Activated T-cell treated with anti-CD3 and anti-CD28 coated beads, Interleukin-2, amount 50 U/mL, for 4 hours (primary cell): ENCODE measurements at regions not wholly inside any gene's neighbourhood (a gene's known extent, or its start where the extent isn't known, plus 50 kb on each side); places are given as distances from the start of the nearest gene placed in this dataset.
"Not testable (repeated sequence)": the region's sequence is repeated elsewhere in the genome, so short reads cannot be mapped to it uniquely, and the experiment has no call there.

Experiments used
- ATAC-seq, 2 donors: fragments of 200-7000 bp; cut with Tn5 transposase; one replicate each; pipeline ENCODE4 v1.10.0; 2021
- DNase-seq: peaks from one replicate; pipeline ENCODE4 v3.0.0-alpha.2; 2020
- H3K27me3 Mint-ChIP-seq: one replicate; pipeline ENCODE4 v1.8.0; 2021; ENCODE audit warnings: low read depth, mixed read lengths
- H3K36me3 Mint-ChIP-seq: one replicate; pipeline ENCODE4 v1.8.0; 2022; ENCODE audit warnings: mixed read lengths; ENCODE audit not compliant: insufficient read depth
- H3K4me1 Mint-ChIP-seq: one replicate; pipeline ENCODE4 v1.8.0; 2021; ENCODE audit warnings: low read depth, mixed read lengths
- H3K4me3 Mint-ChIP-seq: one replicate; pipeline ENCODE4 v1.8.0; 2021; ENCODE audit warnings: mild to moderate bottlenecking, moderate library complexity, mixed read lengths
- H3K9me3 Mint-ChIP-seq: one replicate; pipeline ENCODE4 v1.8.0; 2021; ENCODE audit warnings: mixed read lengths

- Mint-ChIP-seq H3K27me3 (peaks cover 3% of the 10 kb centered on the region), H3K9me3 (no peaks in the 10 kb centered on the region), H3K4me1 (no peaks in the 10 kb centered on the region), H3K4me3 (no peak overlapping the region), H3K36me3 (no peaks in the 10 kb centered on the region)
- ATAC-seq: no peak
- no peak for DNase-seq
These were observed 251.9 kb upstream of the CHAC2 start for GRCh38 chr2:53515435-53516332.

- H3K9me3 Mint-ChIP-seq: no peaks in the 10 kb centered on the region
- no peaks in the 10 kb centered on the region for H3K4me1 Mint-ChIP-seq
- ATAC-seq (no peak), DNase-seq (no peak)
- no peaks in the 10 kb centered on the region for H3K36me3 Mint-ChIP-seq
- no peak overlapping the region for H3K4me3 Mint-ChIP-seq
- H3K27me3 Mint-ChIP-seq: peaks cover 3% of the 10 kb centered on the region
These were observed 254.4 kb upstream of the CHAC2 start for GRCh38 chr2:53513167-53513666.

GRCh38 chr2:53512071-53512826 is 255.4 kb upstream of the CHAC2 start:
- ATAC-seq (no peak), DNase-seq (no peak)
- Mint-ChIP-seq H3K36me3 (no peaks in the 10 kb centered on the region), H3K27me3 (peaks cover 3% of the 10 kb centered on the region), H3K4me1 (no peaks in the 10 kb centered on the region), H3K4me3 (no peak overlapping the region), H3K9me3 (no peaks in the 10 kb centered on the region)

GRCh38 chr2:53511549-53511948 is 256.1 kb upstream of the CHAC2 start:
- H3K4me3 Mint-ChIP-seq: no peak overlapping the region

GRCh38 chr2:53510401-53510800 is 257.2 kb upstream of the CHAC2 start:
- no peak for DNase-seq
- H3K36me3 Mint-ChIP-seq: no peaks in the 10 kb centered on the region
- ATAC-seq: no peak
- H3K4me1 Mint-ChIP-seq: no peaks in the 10 kb centered on the region
- H3K9me3 Mint-ChIP-seq: no peaks in the 10 kb centered on the region
- H3K4me3 Mint-ChIP-seq: no peak overlapping the region
- H3K27me3 Mint-ChIP-seq: peaks cover 3% of the 10 kb centered on the region

More at GRCh38 chr2:53511549-53511948, 256.1 kb upstream of the CHAC2 start:
- Mint-ChIP-seq H3K9me3 (no peaks in the 10 kb centered on the region), H3K4me1 (no peaks in the 10 kb centered on the region), H3K27me3 (peaks cover 3% of the 10 kb centered on the region), H3K36me3 (no peaks in the 10 kb centered on the region)
- no peak for DNase-seq
- ATAC-seq: no peak

- ATAC-seq (no peak), DNase-seq (no peak)
- Mint-ChIP-seq H3K9me3 (no peaks in the 10 kb centered on the region), H3K4me1 (no peaks in the 10 kb centered on the region), H3K36me3 (no peaks in the 10 kb centered on the region), H3K27me3 (peaks cover 3% of the 10 kb centered on the region), H3K4me3 (no peak overlapping the region)
These were observed 257.7 kb upstream of the CHAC2 start for GRCh38 chr2:53509831-53510388.

GRCh38 chr2:53508667-53509066 is 258.9 kb upstream of the CHAC2 start:
- no peaks in the 10 kb centered on the region for H3K9me3 Mint-ChIP-seq
- H3K36me3 Mint-ChIP-seq: no peaks in the 10 kb centered on the region
- no peaks in the 10 kb centered on the region for H3K4me1 Mint-ChIP-seq
- no peak for DNase-seq
- no peak overlapping the region for H3K4me3 Mint-ChIP-seq
- no peak for ATAC-seq
- H3K27me3 Mint-ChIP-seq: peaks cover 2% of the 10 kb centered on the region

GRCh38 chr2:53507070-53507469 is 260.5 kb upstream of the CHAC2 start:
- not testable (repeated sequence) for ATAC-seq

GRCh38 chr2:53505826-53506225 is 261.8 kb upstream of the CHAC2 start:
- H3K27me3 Mint-ChIP-seq: no peaks in the 10 kb centered on the region
- H3K36me3 Mint-ChIP-seq: no peaks in the 10 kb centered on the region
- H3K4me3 Mint-ChIP-seq: no peak overlapping the region
- DNase-seq (no peak), ATAC-seq (no peak)
- no peaks in the 10 kb centered on the region for H3K4me1 Mint-ChIP-seq
- no peaks in the 10 kb centered on the region for H3K9me3 Mint-ChIP-seq

More at GRCh38 chr2:53507070-53507469, 260.5 kb upstream of the CHAC2 start:
- H3K4me1 Mint-ChIP-seq, H3K9me3 Mint-ChIP-seq, H3K36me3 Mint-ChIP-seq, H3K4me3 Mint-ChIP-seq, H3K27me3 Mint-ChIP-seq, DNase-seq: not testable (repeated sequence)

GRCh38 chr2:53504507-53504906 is 263.1 kb upstream of the CHAC2 start:
- no peaks in the 10 kb centered on the region for H3K27me3 Mint-ChIP-seq
- H3K9me3 Mint-ChIP-seq: no peaks in the 10 kb centered on the region
- no peaks in the 10 kb centered on the region for H3K4me1 Mint-ChIP-seq
- ATAC-seq (no peak), DNase-seq (no peak)
- H3K4me3 Mint-ChIP-seq: no peak overlapping the region
- H3K36me3 Mint-ChIP-seq: no peaks in the 10 kb centered on the region

- DNase-seq (no peak), ATAC-seq (no peak)
- H3K4me1 Mint-ChIP-seq: no peaks in the 10 kb centered on the region
- H3K4me3 Mint-ChIP-seq: no peak overlapping the region
- no peaks in the 10 kb centered on the region for H3K27me3 Mint-ChIP-seq
- no peaks in the 10 kb centered on the region for H3K9me3 Mint-ChIP-seq
- H3K36me3 Mint-ChIP-seq: no peaks in the 10 kb centered on the region
These were observed 267.4 kb upstream of the CHAC2 start for GRCh38 chr2:53500181-53500580.

GRCh38 chr2:53498210-53498609 is 269.4 kb upstream of the CHAC2 start:
- DNase-seq (no peak), ATAC-seq (no peak)
- no peaks in the 10 kb centered on the region for H3K4me1 Mint-ChIP-seq
- no peaks in the 10 kb centered on the region for H3K27me3 Mint-ChIP-seq
- H3K4me3 Mint-ChIP-seq: no peak overlapping the region
- no peaks in the 10 kb centered on the region for H3K36me3 Mint-ChIP-seq
- no peaks in the 10 kb centered on the region for H3K9me3 Mint-ChIP-seq

- Mint-ChIP-seq H3K4me3 (no peak overlapping the region), H3K9me3 (no peaks in the 10 kb centered on the region), H3K36me3 (no peaks in the 10 kb centered on the region), H3K27me3 (no peaks in the 10 kb centered on the region), H3K4me1 (no peaks in the 10 kb centered on the region)
- DNase-seq (no peak), ATAC-seq (no peak)
These were observed 270.6 kb upstream of the CHAC2 start for GRCh38 chr2:53497020-53497419.

- DNase-seq (no peak), ATAC-seq (no peak)
- Mint-ChIP-seq H3K27me3 (peaks cover 1% of the 10 kb centered on the region), H3K4me1 (no peaks in the 10 kb centered on the region), H3K9me3 (no peaks in the 10 kb centered on the region), H3K36me3 (no peaks in the 10 kb centered on the region), H3K4me3 (no peak overlapping the region)
These were observed 274.4 kb upstream of the CHAC2 start for GRCh38 chr2:53493210-53493609.
